Lung (tissue), 11 donors: ENCODE measurements at regions not wholly inside any gene's neighbourhood (a gene's known extent, or its start where the extent isn't known, plus 50 kb on each side); places are given as distances from the start of the nearest gene placed in this dataset.

Experiments
- ATAC-seq: fragments of 200-7000 bp; cut with Tn5 transposase; one replicate; pipeline ENCODE4 v1.9.1; 2020; ENCODE audit warnings: moderate number of reproducible peaks; ENCODE audit not compliant: insufficient read depth, low FRiP score
- DNase-seq, 3 donors: peaks; one replicate each; pipeline ENCODE4 v3.0.0-alpha.2; 2013 to 2017
- H3K27ac ChIP-seq, 2 donors: one replicate each; pipeline ENCODE4 v1.5.1; 2013; ENCODE audit warnings: mild to moderate bottlenecking in 2 of 2, moderate library complexity in 2 of 2, control low read depth in 1 of 2, inconsistent platforms in 1 of 2, low read depth in 1 of 2, low read length in 1 of 2
- H3K27me3 ChIP-seq, 3 donors: one replicate each; pipeline ENCODE4 v1.5.1; 2013; ENCODE audit warnings: low read length in 2 of 3; ENCODE audit not compliant: control insufficient read depth in 3 of 3, insufficient read depth in 3 of 3
- H3K36me3 ChIP-seq, 4 donors: one replicate each; pipeline ENCODE4 v1.5.1; 2013; ENCODE audit warnings: low read length in 4 of 4, mild to moderate bottlenecking in 1 of 4, moderate library complexity in 1 of 4; ENCODE audit not compliant: control insufficient read depth in 4 of 4, insufficient read depth in 4 of 4
- H3K4me1 ChIP-seq, 5 donors: one replicate each; pipeline ENCODE4 v1.5.1; 2013; ENCODE audit warnings: low read length in 5 of 5, mild to moderate bottlenecking in 2 of 5, moderate library complexity in 1 of 5; ENCODE audit not compliant: control insufficient read depth in 5 of 5, insufficient read depth in 5 of 5
- H3K4me3 ChIP-seq: one replicate; pipeline ENCODE4 v1.5.1; 2013; ENCODE audit warnings: mild to moderate bottlenecking, control low read depth, moderate library complexity
- H3K9ac ChIP-seq, 2 donors: one replicate each; pipeline ENCODE4 v1.5.1; 2013; ENCODE audit warnings: low read length in 2 of 2, control low read depth in 1 of 2; ENCODE audit not compliant: insufficient read depth in 1 of 2
- H3K9me3 ChIP-seq, 4 donors: one replicate each; pipeline ENCODE4 v1.5.1; 2013; ENCODE audit warnings: low read length in 3 of 4, mild to moderate bottlenecking in 1 of 4, moderate library complexity in 1 of 4; ENCODE audit not compliant: control insufficient read depth in 4 of 4, insufficient read depth in 3 of 4
- CTCF ChIP-seq: IDR thresholded peaks from 2 replicates; pipeline ENCODE4 v1.5.1; 2012; ENCODE audit warnings: mild to moderate bottlenecking; ENCODE audit errors: control extremely low read depth, extremely low read depth
- WGBS, 2 donors: extraction: QIAGEN DNeasy Blood & Tissue Kit; methylation state at CpG; one replicate each; pipeline ENCODE4 v1.1.7; 2013; 5-methylcytosine and 5-hydroxymethylcytosine counted together
- donor health status: control.
- donor health status: control.
- donor health status: Bipolar disorder and iron deficiency.
- donor health status: healthy.
- donor health status: DM: yes; HTN: yes; CAD: no.

- Histone ChIP-seq H3K36me3 (no peaks in the 10 kb centered on the region), H3K4me3 (no peak overlapping the region), H3K27ac (no peak overlapping the region), H3K9me3 (no peaks in the 10 kb centered on the region), H3K4me1 (no peaks in the 10 kb centered on the region), H3K27me3 (no peaks in the 10 kb centered on the region), H3K9ac (no peak overlapping the region)
- DNase-seq (no peak), ATAC-seq (no peak)
- TF ChIP-seq CTCF = no peak
- 97 to 98% methylated on average over 1 of the region's 1 CpG for WGBS, 2 donors
Measured at GRCh38 chr7:25515633-25516275, 287.5 kb upstream of the NPVF start.

GRCh38 chr7:25517906-25518305 is 289.6 kb upstream of the NPVF start:
- Histone ChIP-seq H3K9me3 (no peaks in the 10 kb centered on the region), H3K36me3 (no peaks in the 10 kb centered on the region), H3K4me1 (no peaks in the 10 kb centered on the region), H3K4me3 (no peak overlapping the region), H3K27me3 (peaks cover 0 to 4% (median 0%) of the 10 kb centered on the region in 3 donors), H3K27ac (no peak overlapping the region), H3K9ac (no peak overlapping the region)
- DNase-seq (no peak), ATAC-seq (no peak)
- no peak for TF ChIP-seq CTCF
- 93 to 97% methylated on average over 2 of the region's 2 CpGs for WGBS, 2 donors

GRCh38 chr7:25520017-25520416 is 291.7 kb upstream of the NPVF start:
- TF ChIP-seq CTCF = no peak
- 55 to 57% methylated on average over 5 of the region's 5 CpGs for WGBS, 2 donors
- Histone ChIP-seq H3K27me3 (peaks cover 0 to 4% (median 0%) of the 10 kb centered on the region in 3 donors), H3K36me3 (no peaks in the 10 kb centered on the region), H3K4me3 (no peak overlapping the region), H3K9me3 (no peaks in the 10 kb centered on the region), H3K27ac (no peak overlapping the region), H3K9ac (no peak overlapping the region), H3K4me1 (no peaks in the 10 kb centered on the region)
- ATAC-seq (no peak), DNase-seq (peak in 1 of 3 donors; percentile 61)

- no peaks in the 10 kb centered on the region for H3K9me3 ChIP-seq
- H3K36me3 ChIP-seq = no peaks in the 10 kb centered on the region
- H3K4me3 ChIP-seq = no peak overlapping the region
- ATAC-seq (no peak), DNase-seq (no peak)
- H3K27me3 ChIP-seq = peaks cover 0 to 8% (median 0%) of the 10 kb centered on the region in 3 donors
- no peak overlapping the region for H3K27ac ChIP-seq
- H3K9ac ChIP-seq = no peak overlapping the region
- H3K4me1 ChIP-seq = no peaks in the 10 kb centered on the region
- TF ChIP-seq CTCF = no peak
- WGBS, 2 donors = 90 to 97% methylated on average over 6 of the region's 6 CpGs
Measured at GRCh38 chr7:25520516-25520915, 292.2 kb upstream of the NPVF start.
